T-helper 1 cell treated with Interleukin-12 subunit alpha and Interleukin-12 subunit beta and Interleukin-4 antibody, amounts not matched to agents 30 ng/mL and 1 ng/mL, for 36 hours (primary cell): ENCODE measurements at regions not wholly inside any gene's neighbourhood (a gene's known extent, or its start where the extent isn't known, plus 50 kb on each side); places are given as distances from the start of the nearest gene placed in this dataset.

Experiments used
- intact Hi-C: fragments of 100-400 bp; cut with micrococcal nuclease; formaldehyde crosslinking; loops from one replicate; pipeline ENCODE4 v1.15.1; 2024

DNA sequence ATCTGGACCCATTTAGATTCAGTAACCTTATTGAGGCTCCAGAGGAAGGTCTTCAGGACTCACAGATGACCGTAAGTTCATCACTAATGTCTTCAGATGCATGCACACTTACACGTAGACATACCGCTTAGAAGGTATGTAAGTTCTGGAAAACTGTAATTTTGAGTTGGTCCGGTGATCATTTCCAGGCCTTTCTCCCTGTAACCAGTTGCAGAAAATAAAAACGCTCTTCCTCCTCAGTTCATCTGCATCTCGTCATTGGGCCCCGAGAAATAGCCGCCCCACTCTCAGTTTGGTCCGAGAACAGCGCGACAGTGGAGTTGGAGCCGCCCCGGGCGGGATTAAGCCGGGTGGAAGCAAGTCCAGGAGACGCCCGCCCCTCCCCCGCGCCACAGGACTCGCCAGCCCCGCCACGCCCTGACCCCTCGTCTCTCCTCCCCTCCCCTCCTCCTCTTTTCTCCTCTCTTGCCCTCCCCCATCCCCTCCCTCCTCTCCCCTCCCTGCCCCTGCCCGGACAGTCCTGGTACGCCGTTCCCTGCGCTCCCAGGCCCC lies 83.7 kb downstream of the TNFAIP2 start:
- intact Hi-C loops = no loop called here

DNA sequence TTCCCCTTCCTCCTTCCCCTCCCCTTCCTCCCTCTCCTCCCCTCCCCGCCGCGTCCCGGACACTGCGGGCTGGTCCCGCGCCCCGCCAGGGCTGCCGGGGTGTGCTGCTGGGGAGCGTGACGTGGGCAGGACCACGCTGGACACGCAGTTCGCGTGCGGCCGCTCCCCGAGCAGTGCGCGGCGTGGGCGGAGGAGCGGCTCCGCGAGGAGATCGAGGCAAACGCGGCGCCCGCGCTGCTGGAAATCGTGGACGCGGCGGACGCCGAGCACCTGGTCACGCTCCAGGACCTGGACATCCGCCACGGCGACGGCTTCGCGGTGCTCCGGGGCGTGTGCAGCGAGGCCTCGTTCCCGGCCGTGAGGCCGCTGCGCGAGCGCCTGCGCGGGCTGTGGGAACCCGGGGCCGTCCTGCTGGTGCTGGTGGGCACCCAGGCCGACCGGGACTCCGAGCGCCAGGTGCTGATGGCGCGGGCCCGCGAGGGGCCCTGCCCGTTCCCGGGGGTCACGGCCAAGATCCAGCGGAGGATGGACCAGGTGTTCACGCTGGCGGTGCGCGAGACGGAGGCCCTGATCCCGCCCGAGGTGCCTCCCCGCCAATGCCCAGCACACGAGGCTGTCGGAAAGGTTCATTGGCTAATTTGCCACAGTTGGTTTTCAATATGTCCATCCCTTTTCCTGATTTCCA lies 84.3 kb downstream of the TNFAIP2 start:
- intact Hi-C loops = no loop called here

DNA sequence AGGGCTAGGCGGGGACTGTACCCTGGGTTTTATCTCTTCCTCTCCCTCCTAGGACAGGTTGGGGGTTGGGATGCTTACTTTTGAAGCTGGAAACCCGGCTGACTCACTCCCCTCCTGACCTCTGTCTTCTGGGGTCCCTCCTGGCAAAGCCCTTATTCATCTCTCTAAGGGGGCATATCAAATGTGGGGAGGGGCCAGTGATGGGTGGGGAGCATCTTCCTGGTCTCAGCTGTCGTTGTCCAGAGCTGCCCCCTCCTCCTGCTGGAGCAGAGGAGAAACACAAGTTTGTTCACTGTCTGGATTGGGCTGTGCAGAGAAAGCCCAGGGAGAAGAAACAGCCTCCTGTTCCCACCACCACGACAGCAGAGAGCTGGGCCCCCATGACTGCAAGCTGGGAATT lies 85.8 kb downstream of the TNFAIP2 start:
- intact Hi-C loops = no loop called here

DNA sequence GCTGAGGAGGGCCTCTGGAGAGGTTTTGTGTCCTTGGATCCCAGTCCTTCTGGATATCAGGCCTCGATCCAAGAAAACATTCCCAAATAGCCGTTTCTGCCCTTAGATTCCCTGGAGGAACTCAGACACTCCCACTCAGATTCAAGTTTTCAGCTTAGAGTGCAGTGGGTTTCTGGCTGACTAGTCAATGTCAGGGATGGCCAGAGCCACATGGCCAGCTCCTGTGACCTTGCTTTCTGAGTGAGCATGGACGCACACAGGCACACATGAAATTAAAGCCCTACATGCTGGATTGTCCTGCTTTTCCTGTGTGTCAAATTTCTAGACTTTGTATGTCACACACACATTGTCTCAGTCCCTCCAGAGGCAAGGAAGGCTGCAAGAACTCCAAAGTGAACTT lies 86.2 kb downstream of the TNFAIP2 start:
- intact Hi-C loops = no loop called here

DNA sequence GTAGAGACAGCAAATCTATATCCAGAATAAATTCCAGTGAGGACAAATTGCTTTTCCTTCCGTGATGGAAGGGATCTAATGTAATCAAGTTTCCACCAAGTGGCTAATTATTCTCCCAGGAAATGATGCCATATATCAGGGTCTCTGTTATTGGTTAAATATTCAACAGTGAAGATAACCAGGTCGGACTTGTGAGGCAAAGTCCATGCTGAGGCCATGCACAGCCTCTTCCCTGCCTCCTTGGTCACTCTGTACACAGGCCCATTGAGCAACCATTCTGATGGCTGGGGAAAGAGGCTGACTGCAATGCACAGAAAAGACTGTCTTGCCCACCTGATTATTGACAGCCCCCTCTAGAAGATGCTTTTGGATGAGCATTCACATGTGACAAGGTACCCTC lies 90.1 kb downstream of the TNFAIP2 start:
- intact Hi-C loops = loop anchor here (5.0 kb wide), 1 partner anchor 69 kb away; no protein-coding TSS in a partner anchor

DNA sequence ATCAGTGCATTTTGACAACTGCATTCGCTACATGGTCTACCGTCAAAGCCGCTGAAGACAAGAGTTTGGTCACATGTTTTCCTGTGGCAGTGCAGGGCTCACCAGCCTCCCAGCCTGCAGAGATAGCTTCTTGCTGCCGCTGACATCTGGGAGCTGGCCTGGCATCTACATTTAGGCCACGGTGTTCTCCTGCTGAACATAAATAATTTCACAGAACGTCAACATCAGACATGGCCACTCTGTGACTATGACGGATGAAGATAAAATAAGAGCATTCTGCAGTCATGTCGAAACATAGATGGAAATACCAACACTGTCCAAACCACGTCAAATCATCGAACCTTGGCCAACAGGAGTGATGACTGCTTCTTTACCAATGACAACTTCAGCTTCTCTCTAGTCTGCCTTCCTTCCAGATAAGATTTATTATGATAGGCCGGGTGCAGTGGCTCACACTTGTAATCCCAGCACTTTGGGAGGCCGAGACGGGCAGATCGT lies 91.2 kb downstream of the TNFAIP2 start:
- intact Hi-C loops = loop anchor here (5.0 kb wide), 1 partner anchor 68 kb away; no protein-coding TSS in a partner anchor

DNA sequence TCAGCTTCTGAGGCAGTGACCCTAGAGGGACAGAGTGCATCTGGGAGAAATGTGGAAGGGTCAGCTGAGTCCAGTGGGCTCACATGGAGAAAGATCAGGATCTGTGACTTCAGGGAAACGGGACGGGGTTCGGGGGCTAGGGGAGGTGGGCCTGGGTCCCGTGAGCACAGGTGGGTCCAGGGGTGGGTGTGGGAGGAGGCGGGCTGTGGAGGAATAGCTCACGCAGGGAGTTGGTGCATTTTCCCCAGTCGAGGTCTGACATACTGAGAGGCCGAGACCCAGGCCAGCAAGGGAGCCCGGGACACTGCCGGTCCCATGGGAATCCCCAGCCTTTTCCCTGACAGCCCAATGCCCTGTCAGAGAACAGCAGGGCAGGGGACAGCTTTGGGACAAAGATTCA lies 93.1 kb downstream of the TNFAIP2 start:
- intact Hi-C loops = no loop called here

DNA sequence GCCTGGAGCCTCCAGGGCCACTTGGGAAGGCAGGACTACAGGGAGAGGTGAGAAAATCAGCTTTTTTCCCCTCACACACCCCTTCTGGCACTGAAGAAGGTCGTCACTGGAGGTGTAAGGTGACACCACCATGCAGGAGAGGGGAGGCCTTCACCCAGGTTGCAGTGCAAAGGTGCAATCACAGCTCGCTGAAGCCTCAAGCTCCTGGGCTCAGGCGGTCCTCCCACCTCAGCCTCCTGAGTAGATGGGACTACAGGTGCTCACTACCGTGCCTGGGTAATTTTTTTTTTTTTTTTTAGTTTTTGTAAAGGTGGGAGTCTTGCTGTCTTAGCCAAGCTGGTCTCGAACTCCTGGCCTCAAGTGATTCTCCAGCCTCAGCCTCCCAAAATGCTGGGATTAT lies 93.6 kb downstream of the TNFAIP2 start:
- intact Hi-C loops = no loop called here

DNA sequence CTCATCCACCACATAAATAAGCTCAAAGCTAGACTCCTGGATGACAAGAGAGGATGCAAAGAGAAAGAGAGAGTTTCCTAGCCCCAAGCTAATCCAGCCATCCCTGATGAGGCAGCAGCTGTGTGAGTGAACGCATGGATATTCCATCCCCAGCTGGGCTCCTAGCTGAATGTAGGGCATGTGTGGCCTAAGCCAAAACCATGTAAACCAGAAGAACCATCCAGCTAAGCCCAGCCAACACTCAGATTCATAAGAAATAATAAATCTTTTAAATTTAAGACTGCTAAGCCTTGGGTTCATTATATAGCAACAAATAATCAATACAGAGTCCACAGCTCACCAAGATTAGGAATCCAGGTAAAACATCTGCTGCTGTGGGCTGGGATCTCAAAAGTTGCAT lies 94.3 kb downstream of the TNFAIP2 start:
- intact Hi-C loops = no loop called here

DNA sequence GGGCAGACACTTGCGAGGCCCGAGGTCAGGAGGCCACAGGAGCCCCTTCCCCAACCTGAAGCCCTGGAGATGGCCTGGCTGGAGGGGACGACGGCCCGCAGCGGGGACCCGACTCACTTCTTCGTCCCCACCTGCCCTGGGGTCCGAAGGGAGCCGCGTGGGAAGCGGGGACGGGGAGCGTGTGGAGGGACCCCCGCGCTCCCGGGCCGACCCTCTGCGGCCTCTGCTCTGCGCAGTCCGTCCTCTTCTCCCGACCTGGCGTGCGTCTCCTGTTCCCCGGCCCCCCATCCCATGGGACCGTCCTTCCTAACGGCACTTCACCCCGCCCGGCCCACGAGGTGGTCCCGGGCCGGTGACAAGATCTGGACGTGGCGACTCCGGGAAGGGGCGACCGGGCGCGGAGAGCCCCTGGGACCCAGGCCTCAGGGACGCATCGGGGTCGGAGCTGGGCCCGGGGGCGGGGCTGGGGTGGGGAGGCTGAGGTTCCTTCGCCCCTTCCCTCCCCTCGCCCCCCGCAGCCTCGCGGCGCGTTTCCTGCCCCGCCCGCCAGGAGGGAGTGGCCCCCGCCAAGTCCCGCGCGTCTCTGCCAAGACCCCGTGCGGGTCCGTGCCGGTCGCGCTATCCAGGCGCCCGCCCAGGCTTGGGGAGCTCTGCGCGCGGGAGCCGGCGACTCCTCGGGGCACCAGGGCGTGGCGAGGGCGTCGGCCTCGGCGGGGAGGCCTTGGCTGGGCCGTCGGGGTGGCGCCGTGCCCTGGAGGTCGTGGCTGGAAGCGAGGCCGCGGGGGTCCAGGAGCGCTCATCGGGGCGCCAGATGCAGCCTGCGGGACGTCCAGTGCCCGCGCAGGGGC lies 97.1 kb downstream of the TNFAIP2 start:
- intact Hi-C loops = no loop called here

DNA sequence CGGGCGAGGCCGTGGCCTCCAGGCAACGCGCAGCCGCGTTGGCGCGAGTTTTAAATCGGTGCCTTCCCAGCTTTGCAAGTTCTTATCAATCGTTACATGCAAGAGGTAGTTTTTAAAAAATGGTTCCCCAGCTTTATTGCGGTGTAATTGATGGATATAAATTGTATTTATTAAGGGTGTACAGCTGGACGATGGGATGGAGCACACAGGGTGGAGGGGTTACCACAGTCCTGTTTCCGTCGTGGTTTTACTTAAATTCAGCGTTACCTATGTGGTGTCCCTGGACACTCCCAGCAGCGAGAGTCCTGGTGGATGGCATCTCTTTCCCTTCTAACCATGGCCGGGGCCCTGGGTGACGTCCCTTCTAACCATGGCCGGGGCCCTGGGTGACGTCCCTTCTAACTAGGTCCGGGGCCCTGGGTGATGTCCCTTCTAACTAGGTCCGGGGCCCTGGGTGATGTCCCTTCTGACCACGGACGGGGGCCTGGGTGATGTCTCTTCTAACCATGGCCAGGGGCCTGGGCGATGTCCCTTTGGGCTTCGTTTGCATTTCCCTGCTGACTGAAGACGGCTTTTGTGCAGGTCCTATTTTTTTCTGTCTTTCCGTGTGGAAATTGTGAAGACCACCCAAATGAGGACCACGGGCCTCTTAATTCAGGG lies 97.9 kb downstream of the TNFAIP2 start:
- intact Hi-C loops = no loop called here

DNA sequence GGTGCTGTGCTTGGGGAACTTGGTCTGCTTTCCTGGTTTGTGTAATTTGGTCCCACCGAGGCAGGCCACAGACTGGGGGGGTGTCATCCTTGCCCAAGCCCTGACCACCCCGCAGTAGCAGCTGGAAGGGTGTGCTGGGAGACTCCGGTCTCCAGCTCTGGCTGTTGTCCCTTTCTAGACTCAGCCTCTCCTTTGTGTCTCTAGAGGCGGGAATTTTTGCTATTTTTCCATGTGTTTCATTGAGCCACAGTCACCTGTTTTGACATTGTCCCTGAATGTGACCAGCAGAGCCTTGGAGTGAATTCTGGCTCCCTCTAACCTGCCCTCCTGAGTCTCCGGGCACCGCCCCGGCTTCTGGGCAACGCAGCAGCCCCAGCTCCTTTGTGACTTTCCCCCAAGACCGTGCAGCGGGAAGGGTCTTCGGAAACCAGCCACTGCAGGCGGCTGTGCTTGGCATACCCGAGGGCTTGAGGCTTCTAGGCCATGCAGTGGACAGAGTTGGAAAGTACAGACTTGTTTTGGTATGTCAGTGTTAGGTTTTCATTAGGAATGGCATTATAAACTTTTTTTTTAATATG lies 98.6 kb downstream of the TNFAIP2 start:
- intact Hi-C loops = no loop called here

DNA sequence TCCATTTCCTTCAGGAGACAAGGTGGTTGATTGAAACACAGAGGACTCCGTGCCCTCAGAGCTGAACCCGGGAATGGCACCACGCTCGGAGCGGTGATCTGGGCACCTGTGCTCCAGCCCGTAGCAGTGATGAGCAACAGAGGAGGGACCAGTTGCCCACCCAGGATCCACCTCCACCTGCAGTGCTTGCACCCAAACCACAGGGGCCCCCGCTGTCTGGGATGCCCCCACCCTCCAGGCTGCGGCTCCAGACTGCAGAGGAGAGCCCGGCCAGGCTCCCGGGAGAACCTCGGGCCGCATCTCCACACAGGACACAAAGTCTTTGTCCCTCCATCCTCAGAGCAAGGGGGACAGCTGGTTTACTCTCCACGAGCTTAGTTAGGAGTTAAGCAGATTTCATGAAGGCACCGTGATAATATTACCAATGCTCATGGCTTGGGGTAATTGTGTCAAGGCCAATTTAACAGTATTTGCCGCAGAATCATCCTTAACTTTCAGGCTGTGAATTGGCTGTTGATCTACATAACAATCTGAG lies 100.6 kb downstream of the TNFAIP2 start:
- intact Hi-C loops = no loop called here

DNA sequence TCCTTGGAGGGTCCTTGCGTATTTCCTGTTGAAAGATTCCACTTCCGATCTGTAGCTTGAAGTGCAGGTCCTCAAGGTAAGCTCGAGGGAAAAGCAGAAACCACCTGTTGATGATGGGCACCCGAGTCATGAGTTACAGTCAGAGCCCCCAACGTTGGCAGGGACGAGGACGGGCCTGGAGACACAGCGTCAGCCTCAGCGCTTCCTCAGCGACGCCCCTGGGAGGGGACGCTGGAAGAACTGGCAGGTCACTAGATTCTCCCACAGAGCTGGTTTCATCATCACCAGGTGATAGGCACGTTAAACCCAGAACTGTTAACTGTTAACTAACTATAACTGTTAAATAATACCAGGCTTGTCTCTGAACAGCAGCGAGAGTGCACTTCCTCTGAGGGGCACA lies 101.8 kb downstream of the TNFAIP2 start:
- intact Hi-C loops = no loop called here

DNA sequence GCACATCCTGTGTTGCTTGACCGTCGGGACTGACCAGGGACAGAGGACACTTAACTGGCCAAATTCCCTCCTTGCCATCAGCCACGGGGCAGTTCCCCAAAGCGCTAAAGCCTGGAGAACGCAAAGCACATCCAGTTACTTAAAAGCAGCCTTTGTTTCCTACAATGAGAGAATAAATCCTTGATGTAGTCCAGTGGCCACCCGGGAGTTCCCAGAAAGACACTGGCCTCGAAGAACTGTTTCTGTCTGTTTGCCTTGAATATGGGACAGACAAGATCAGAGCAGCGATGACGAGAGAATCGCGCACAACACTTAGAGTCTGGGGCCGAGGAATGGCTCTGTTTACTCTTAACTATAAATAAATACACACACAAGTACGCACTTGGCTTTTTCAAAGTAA lies 102.2 kb downstream of the TNFAIP2 start:
- intact Hi-C loops = no loop called here

DNA sequence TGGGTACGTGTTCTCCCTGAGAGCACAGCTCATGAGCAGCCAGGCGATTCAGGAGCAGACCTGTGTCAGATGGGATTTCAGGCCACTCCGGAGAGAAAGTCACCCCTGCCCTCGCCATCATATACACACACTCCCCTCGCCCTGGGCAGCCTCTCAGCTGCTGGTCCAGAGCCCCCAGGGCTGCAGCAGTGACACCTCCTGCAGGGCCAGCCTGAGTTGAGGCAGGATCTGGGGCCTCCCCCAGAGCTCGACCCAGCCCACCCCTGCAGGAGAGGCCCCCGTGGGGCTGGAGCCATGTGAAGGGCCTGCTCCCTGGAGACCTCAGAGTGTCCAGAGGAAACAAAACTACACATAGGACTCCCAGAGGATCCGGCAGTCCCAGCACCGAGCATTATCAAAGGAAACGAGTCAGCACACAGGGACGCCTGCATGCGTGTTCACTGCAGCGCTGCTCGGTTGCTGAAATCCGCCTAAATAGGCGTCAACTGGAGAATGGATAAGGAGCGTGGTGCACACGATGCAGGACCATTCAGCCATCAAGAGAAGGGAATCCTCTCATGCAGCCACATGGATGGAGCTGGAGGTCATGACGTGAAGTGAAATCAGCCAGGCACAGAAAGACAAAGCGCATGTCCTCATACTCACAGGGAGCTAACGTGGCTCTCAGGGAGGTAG lies 104.0 kb downstream of the TNFAIP2 start:
- intact Hi-C loops = no loop called here

DNA sequence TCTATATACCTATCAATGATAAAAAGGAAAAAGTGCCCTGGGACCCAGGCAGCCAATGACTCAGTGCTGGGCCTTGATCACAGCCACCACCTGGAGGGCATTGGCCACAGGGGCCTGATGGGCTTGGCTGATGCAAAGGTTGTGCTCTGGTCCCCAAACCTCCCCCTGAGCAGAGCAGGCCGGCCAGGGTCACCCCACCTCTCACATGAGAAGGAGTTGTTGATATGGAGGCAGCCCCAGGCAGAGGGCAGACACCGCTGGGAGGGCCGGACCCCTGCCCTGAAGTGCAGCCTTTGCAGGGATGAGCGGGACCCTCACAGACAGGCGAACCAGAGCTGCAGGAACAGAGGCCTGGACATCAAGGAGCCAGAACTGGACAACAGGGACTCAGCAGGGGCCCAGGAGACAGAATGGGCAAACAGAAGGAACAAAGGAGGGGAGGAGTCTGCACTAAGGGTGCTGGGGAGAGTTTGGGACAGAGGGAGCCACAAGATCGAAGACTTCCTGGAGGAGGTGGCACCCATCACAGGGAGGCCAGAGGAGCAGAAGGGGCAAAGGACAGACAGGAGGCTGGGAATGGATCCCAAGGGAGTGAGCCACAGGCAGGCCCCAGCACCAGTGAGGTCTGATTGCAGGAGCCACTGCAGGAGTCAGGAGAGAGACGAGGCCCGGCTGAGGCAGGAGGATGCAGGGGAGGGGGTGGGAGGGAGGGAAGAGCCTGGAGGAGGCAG lies 105.0 kb downstream of the TNFAIP2 start:
- intact Hi-C loops = no loop called here

DNA sequence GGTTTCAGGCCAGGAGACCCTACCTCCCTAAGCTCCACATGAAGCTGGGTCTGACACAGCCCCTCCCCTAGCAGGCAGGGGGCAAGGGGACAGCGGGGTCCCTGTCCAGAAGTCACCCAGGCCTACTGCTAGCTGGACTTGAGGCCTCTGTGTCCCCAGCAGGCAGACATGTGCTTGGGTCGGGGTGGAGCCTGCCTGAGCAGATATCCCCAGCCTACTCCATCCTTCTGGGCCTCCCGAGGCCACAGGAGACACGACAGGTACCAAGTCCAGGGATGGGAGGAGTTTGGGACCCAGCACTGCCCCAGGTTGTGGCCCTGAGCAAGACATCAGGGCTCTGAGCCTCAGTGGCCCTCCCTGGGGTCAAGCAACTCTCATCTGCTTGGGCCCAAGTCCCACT lies 105.2 kb upstream of the EIF5 start:
- intact Hi-C loops = no loop called here

DNA sequence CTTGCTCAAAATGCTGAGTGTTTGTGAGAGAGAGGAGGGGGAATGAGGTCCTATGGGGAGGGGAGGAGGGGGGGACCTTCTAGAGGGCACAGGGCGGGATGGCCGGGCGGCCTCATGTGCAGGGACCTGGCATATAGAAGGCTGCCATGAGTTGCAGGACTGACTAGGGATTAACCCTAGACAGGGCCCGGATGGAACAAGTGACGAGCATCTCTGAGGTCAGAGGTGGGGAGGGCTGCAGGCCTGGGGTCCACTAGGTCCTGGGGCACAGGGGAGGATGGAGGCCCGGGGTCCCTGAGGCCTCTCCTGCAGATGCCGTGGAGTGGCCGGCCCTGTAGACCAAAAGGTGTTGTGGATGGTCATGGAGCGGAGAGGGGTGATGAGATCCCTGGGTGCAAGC lies 104.0 kb upstream of the EIF5 start:
- intact Hi-C loops = no loop called here
